Skeletal muscle satellite cell (primary cell): ENCODE measurements at regions not wholly inside any gene's neighbourhood (a gene's known extent, or its start where the extent isn't known, plus 50 kb on each side); places are given as distances from the start of the nearest gene placed in this dataset.
A peak's percentile ranks its signal among the peaks of the same experiment; 100 is the strongest.

Experiments
- H3K27me3 ChIP-seq: 2 replicates; pipeline ENCODE4 v1.7.0; 2013; ENCODE audit warnings: low read length; ENCODE audit not compliant: control insufficient read depth, insufficient read depth
- H3K36me3 ChIP-seq: 2 replicates; pipeline ENCODE4 v1.7.0; 2013; ENCODE audit warnings: mild to moderate bottlenecking, control low read depth, low read length; ENCODE audit not compliant: insufficient read depth
- H3K4me1 ChIP-seq: 2 replicates; pipeline ENCODE4 v1.7.0; 2013; ENCODE audit warnings: low read length; ENCODE audit not compliant: control insufficient read depth, insufficient read depth
- H3K4me2 ChIP-seq: 2 replicates; pipeline ENCODE4 v1.7.0; 2013; ENCODE audit warnings: mild to moderate bottlenecking, low read length
- H3K4me3 ChIP-seq: 2 replicates; pipeline ENCODE4 v1.7.0; 2013; ENCODE audit warnings: low read length
- H3K9ac ChIP-seq: 2 replicates; pipeline ENCODE4 v1.7.0; 2013; ENCODE audit warnings: mild to moderate bottlenecking, low read depth, low read length, moderate library complexity
- H3K9me3 ChIP-seq: replicated peaks from 2 replicates; pipeline ENCODE4 v1.7.0; 2013; ENCODE audit warnings: mild to moderate bottlenecking, control low read depth, low read length

DNA sequence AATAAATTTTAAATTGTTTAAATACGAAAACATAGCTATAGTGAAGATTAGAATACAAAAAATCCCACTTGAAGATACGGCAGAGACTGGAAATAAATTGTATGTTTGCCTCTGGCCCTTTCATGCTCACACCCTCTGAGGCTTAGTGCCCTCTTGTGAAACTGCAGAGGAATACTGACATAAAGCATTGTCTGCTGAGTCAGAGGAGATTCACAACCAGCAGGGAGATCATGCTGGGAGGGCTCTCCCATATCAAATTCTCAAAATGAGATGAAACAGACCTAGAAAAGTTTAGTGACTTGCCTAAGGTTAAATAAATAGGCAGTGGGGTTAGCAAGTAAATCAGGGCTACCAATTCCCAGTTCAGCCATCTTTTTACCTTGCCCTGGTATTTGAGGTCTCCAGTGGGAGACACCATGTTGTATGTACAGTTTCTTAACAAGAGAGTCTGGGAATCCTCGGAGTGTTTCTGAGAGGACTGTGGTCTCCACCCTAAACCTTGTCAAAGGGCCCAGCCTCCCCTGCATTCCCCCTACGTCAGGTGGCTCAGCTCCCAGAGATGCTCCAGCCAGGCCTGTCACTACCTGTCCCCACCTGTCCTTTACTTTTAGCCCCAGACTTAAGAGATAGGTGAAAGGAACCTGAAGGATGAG, 581.4 kb upstream of the DIPK2B start:
- H3K27me3 ChIP-seq, result no peaks in the 10 kb centered on the region
- peaks cover 47% of the 10 kb centered on the region for H3K4me1 ChIP-seq
- peak overlapping the region; percentile 29 for H3K9ac ChIP-seq
- H3K36me3 ChIP-seq, result no peaks in the 10 kb centered on the region
- no peak overlapping the region for H3K4me3 ChIP-seq
- H3K9me3 ChIP-seq, result no peaks in the 10 kb centered on the region
- H3K4me2 ChIP-seq, result peak overlapping the region; percentile 28

DNA sequence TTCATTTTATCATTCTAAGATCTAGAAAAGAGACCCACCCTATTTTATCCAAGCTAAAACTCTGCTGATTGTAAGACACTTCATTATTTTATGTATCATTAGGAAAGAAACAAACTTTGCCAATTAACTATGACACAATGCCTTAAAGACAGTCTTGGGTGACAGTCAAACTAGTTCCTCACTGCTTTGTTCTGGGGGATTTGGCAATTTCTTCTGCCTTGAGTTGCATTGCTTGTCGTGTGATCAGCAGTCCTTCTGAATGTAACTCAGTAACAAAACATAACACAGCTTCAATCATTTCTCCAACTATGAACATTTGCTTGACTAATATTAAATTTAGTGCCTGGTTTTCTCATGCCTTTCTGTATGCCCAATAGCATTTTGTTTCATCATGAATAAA, 577.9 kb upstream of the DIPK2B start:
- Histone ChIP-seq H3K36me3 (no peaks in the 10 kb centered on the region), H3K4me3 (no peak overlapping the region), H3K4me1 (peaks cover 80% of the 10 kb centered on the region), H3K27me3 (no peaks in the 10 kb centered on the region), H3K9ac (no peak overlapping the region), H3K9me3 (no peaks in the 10 kb centered on the region), H3K4me2 (no peak overlapping the region)

- H3K9me3 ChIP-seq, result no peaks in the 10 kb centered on the region
- H3K9ac ChIP-seq, result no peak overlapping the region
- no peaks in the 10 kb centered on the region for H3K27me3 ChIP-seq
- H3K4me2 ChIP-seq, result no peak overlapping the region
- no peak overlapping the region for H3K4me3 ChIP-seq
- H3K4me1 ChIP-seq, result peaks cover 85% of the 10 kb centered on the region
- H3K36me3 ChIP-seq, result no peaks in the 10 kb centered on the region
These were observed 576.7 kb upstream of the DIPK2B start for GRCh38 chrX:45777366-45777765.

- no peaks in the 10 kb centered on the region for H3K27me3 ChIP-seq
- H3K9ac ChIP-seq, result peak overlapping the region; percentile 81
- H3K4me2 ChIP-seq, result peak overlapping the region; percentile 76
- no peaks in the 10 kb centered on the region for H3K9me3 ChIP-seq
- H3K36me3 ChIP-seq, result no peaks in the 10 kb centered on the region
- H3K4me3 ChIP-seq, result peak overlapping the region; percentile 45
- H3K4me1 ChIP-seq, result peaks cover 82% of the 10 kb centered on the region
These were observed 574.8 kb upstream of the DIPK2B start for GRCh38 chrX:45775468-45775867.

DNA sequence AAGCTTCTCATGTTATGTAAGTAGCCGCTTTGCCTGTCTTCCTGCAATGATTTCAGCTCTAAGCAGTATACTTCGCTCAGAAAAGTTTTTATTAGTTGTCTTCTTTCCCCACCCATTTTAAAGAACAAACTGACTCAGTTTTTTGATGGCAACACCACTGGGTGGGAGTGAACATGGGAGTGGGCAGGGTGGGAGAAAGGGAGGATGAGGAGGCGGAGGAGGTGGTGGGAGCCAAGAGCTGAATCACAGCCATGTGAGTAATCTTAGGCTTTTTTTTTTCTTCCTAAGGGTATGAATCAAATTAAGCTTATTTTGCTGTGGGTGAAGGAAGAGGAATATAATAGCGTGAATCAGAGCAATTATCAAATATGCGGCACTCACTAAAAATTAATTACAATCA, 574.3 kb upstream of the DIPK2B start:
- Histone ChIP-seq H3K4me2 (peak overlapping the region; percentile 76), H3K4me1 (peaks cover 82% of the 10 kb centered on the region), H3K9ac (peak overlapping the region; percentile 81), H3K27me3 (no peaks in the 10 kb centered on the region), H3K4me3 (peak overlapping the region; percentile 45), H3K36me3 (no peaks in the 10 kb centered on the region), H3K9me3 (no peaks in the 10 kb centered on the region)

GRCh38 chrX:45773572-45773971, 572.9 kb upstream of the DIPK2B start:
- H3K4me2 ChIP-seq, result no peak overlapping the region
- H3K9me3 ChIP-seq, result no peaks in the 10 kb centered on the region
- H3K36me3 ChIP-seq, result peaks cover 13% of the 10 kb centered on the region
- no peak overlapping the region for H3K4me3 ChIP-seq
- no peaks in the 10 kb centered on the region for H3K27me3 ChIP-seq
- peaks cover 69% of the 10 kb centered on the region for H3K4me1 ChIP-seq
- H3K9ac ChIP-seq, result peak overlapping the region; percentile 91

DNA sequence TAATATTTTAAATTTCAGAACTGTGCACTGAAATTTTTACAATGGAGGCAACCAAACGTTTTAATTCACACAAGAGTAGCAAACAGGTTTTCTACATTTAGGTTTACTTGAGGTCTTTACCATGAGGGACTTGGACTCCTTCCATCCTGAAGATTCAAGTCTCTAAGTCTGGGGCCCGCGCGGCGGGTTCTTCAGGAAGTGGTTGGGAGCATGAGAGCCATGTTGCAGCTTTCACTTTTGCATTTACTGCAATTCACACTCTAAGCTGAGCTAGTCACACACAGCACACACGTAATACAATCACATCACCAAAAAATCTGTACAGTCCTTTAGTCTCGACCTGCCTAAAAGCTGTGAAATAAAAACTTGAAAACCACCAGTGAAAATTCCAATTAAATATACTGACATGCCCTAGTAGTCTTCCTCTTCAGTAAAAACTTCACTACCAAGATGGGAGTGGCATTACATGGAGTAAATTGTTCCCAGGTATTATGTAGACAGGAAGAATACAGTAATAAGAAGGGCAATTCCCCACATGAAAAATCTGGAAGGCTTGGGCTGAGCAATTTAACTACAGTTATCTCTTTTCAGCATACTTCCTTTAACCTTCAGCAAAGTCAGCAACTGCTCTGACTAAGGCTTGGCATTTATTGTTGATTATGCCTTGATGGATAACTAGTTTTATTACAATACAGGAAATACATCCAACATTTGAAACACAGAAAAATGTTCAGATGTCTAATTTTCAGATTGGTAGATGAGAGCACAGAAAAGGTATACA, 571.1 kb upstream of the DIPK2B start:
- H3K4me1 ChIP-seq, result peaks cover 54% of the 10 kb centered on the region
- peak overlapping the region; percentile 76 for H3K4me2 ChIP-seq
- H3K4me3 ChIP-seq, result peak overlapping the region; percentile 78
- peak overlapping the region; percentile 91 for H3K9ac ChIP-seq
- H3K9me3 ChIP-seq, result no peaks in the 10 kb centered on the region
- H3K36me3 ChIP-seq, result peaks cover 31% of the 10 kb centered on the region
- H3K27me3 ChIP-seq, result no peaks in the 10 kb centered on the region

DNA sequence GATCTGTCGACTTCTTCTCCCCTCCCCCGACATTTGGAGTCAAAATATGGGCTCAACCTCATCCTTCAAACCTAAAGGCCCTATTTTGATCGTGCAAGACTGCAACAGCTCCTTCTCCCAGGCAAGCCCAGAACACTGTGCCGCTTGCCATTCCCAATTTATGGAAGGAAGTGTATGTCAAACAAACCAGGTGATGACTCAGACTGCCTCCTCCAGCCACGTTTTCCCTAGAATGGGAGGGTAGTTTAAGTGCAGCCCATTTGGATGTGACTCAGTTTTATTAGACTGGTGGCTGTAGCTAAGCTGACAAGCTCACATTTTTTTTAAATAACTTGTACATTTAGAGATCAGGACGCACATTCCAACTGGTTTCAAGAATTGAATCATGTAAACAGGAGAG, 570.4 kb upstream of the DIPK2B start:
- H3K9ac ChIP-seq, result peak overlapping the region; percentile 91
- H3K4me3 ChIP-seq, result peak overlapping the region; percentile 78
- H3K27me3 ChIP-seq, result no peaks in the 10 kb centered on the region
- peaks cover 37% of the 10 kb centered on the region for H3K36me3 ChIP-seq
- peak overlapping the region; percentile 76 for H3K4me2 ChIP-seq
- H3K9me3 ChIP-seq, result no peaks in the 10 kb centered on the region
- H3K4me1 ChIP-seq, result peaks cover 48% of the 10 kb centered on the region

GRCh38 chrX:45769761-45770582, 569.3 kb upstream of the DIPK2B start:
- Histone ChIP-seq H3K9me3 (no peaks in the 10 kb centered on the region), H3K27me3 (no peaks in the 10 kb centered on the region), H3K36me3 (peaks cover 46% of the 10 kb centered on the region), H3K4me3 (peak overlapping the region; percentile 78), H3K4me2 (peak overlapping the region; percentile 82), H3K4me1 (peaks cover 37% of the 10 kb centered on the region), H3K9ac (peak overlapping the region; percentile 95)

DNA sequence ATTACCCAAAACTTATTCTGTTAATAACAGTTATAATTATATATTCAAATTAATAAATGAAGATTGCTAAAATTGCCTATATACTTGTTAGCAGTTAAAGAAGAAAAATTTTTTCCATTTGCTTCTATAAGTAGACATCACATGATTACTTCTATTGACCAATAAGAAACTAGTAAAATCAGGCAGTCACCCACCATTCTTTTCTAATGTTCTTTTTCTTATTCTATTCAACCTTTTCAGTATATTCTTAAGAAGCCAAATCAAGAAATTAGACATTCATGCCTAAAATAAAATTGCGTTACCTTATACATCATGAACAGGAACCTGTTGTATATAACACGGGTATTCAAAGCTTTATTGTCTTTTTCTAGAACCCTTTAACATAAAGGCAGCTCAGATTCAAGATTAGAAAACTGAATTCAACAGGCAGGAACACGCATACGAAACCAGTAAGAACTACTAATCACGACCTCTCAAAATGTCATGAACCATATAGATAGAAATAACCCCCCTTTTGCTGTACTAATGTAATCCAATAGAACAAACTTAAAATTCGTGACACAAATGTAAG, 568.1 kb upstream of the DIPK2B start:
- peaks cover 46% of the 10 kb centered on the region for H3K36me3 ChIP-seq
- peak overlapping the region; percentile 82 for H3K4me2 ChIP-seq
- H3K27me3 ChIP-seq, result no peaks in the 10 kb centered on the region
- H3K9me3 ChIP-seq, result no peaks in the 10 kb centered on the region
- H3K4me1 ChIP-seq, result peaks cover 28% of the 10 kb centered on the region
- peak overlapping the region; percentile 95 for H3K9ac ChIP-seq
- H3K4me3 ChIP-seq, result peak overlapping the region; percentile 78

GRCh38 chrX:45766981-45767501, 566.4 kb upstream of the DIPK2B start:
- H3K4me3 ChIP-seq, result peak overlapping the region; percentile 78
- no peaks in the 10 kb centered on the region for H3K27me3 ChIP-seq
- no peaks in the 10 kb centered on the region for H3K9me3 ChIP-seq
- peak overlapping the region; percentile 95 for H3K9ac ChIP-seq
- H3K4me2 ChIP-seq, result peak overlapping the region; percentile 82
- peaks cover 25% of the 10 kb centered on the region for H3K4me1 ChIP-seq
- peaks cover 60% of the 10 kb centered on the region for H3K36me3 ChIP-seq
